ENCODE measurements at regions not wholly inside any gene's neighbourhood (a gene's known extent, or its start where the extent isn't known, plus 50 kb on each side); places are given as distances from the start of the nearest gene placed in this dataset.
"Not testable (repeated sequence)": the region's sequence is repeated elsewhere in the genome, so short reads cannot be mapped to it uniquely, and the experiment has no call there.

DNA sequence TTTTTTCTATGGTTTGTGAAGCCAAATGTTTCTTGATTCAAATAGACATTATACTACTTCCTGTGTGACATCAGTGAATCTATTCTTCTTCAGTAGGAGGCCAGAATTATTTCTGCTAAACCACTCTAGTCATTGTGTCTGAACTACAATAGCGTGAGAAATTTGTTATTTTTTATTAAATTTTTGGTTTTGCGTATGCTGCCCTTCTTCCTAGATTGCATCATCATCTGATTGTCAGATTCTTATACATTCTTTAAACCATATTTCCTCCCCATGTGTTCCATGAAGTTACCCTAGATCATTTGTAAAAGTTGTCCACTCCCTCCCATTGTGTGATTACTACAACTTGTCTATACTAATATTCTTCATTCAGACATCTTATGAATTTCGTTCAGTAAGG, 187.8 kb upstream of the SPRY2 start:
- no peak overlapping the region for H3K27ac ChIP-seq
- TF ChIP-seq CTCF (conservative IDR thresholded peaks at IDR 0.05), result no peak

DNA sequence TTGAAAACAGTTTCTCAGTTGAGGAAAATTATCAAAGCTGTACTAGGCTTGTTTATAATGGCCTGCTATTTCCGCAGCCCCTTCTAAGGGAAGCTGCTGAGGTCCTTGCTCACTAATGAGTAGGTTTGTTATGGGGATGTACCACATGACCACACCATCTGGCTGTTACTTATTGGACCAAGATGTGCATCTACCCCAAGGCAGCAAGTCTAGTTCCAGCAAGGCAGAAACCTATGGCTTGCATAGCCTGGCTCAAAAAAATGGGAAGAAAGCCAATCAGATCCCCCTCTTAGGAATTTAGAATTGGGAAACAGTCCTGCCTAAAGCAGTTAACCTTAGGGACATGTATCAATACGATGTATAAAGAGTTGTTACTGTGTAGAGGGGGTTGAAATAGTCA, 186.5 kb upstream of the SPRY2 start:
- no peak overlapping the region for H3K27ac ChIP-seq

GRCh38 chr13:80524447-80525215, 183.7 kb upstream of the SPRY2 start:
- TF ChIP-seq ZFX (IDR thresholded peaks at IDR 0.05) (no peak), CTCF (conservative IDR thresholded peaks at IDR 0.05) (no peak)
- H3K27ac ChIP-seq, result no peak overlapping the region

More for the DNA sequence above, 186.5 kb upstream of the SPRY2 start:
- TF ChIP-seq ZFX (IDR thresholded peaks at IDR 0.05) (no peak), CTCF (conservative IDR thresholded peaks at IDR 0.05) (no peak)

DNA sequence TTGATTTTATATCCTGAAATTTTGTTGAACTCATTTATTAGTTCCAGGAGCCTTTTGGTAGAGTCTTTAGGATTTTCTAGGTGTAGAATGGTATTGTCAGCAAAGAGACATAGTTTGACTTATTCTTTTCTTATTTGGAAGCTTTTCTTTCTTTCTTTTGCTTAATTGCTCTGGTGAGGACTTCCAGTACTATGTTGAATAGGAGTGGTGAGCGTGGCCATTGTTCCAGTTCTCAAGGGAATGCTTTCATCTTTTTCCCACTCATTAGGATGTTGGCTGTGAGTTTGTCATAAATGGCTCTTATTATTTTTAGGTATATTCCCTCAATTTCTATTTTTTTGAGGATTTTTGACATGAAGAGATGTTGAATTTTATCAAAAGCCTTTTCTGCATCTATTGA, 182.2 kb upstream of the SPRY2 start:
- H3K27ac ChIP-seq, result no peak overlapping the region
- no peak for TF ChIP-seq CTCF (conservative IDR thresholded peaks at IDR 0.05)
- no peak for TF ChIP-seq ZFX (IDR thresholded peaks at IDR 0.05)

- not testable (repeated sequence) for H3K27ac ChIP-seq
Measured at GRCh38 chr13:80522463-80522862, 181.5 kb upstream of the SPRY2 start.

GRCh38 chr13:80516818-80517348, 176.0 kb upstream of the SPRY2 start:
- no peak overlapping the region for H3K27ac ChIP-seq
- no peak for TF ChIP-seq ZFX (IDR thresholded peaks at IDR 0.05)
- no peak for TF ChIP-seq CTCF (conservative IDR thresholded peaks at IDR 0.05)

DNA sequence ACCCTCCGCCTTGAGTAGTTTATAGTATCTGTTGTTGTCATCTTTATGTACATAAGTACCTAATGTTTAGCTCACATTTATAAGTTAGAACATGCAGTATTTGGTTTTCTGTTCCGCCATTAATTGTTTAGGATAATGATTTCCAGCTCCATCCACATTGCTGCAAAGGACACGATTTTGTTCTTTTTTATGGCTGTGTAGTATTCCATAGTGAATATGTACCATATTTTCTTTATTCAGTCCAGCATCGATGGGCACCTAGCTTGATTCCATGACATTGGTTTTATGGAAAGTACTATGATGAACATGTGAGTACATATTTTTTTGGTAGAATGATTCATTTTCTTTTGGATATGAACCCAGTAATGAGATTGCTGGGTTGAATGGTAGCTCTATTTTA, 174.4 kb upstream of the SPRY2 start:
- H3K27ac ChIP-seq, result no peak overlapping the region
- TF ChIP-seq ZFX (IDR thresholded peaks at IDR 0.05) (no peak), CTCF (conservative IDR thresholded peaks at IDR 0.05) (no peak)

DNA sequence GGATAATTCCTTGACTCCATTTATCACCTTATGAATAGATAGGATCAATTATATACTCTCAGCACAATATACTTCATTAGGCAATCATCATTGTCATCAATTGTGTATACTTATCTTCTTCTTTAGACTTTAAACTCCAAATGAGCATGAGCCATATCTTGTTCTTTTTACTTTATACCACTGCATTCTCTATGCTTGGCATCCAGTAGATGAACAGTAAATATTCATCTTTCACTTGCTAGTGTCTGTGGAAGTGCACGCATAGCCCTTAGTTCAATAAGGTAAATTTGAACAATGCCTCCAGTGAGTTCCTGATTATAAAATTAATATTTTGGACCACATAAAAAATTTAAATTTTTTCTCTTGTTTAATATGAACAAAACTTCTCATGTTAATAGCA, 172.3 kb upstream of the SPRY2 start:
- no peak overlapping the region for H3K27ac ChIP-seq
- TF ChIP-seq CTCF (conservative IDR thresholded peaks at IDR 0.05) (no peak), ZFX (IDR thresholded peaks at IDR 0.05) (no peak)
